ENCODE measurements at regions not wholly inside any gene's neighbourhood (a gene's known extent, or its start where the extent isn't known, plus 50 kb on each side); places are given as distances from the start of the nearest gene placed in this dataset.

- no peak overlapping the region for H3K9ac ChIP-seq (ENCODE audit: low read length)
- ChIA-PET CTCF (no interaction called here), POLR2A (interaction anchor here (0.6 kb wide), 1 partner anchor 268 kb away, joined by 6 read pairs; no protein-coding TSS in a partner anchor), RAD21 (ENCODE audit: low non-redundant PET in 1 of 2, low total read pairs in 2 of 2, uncharacterized antibody in 2 of 2, unreplicated experiment in 2 of 2) (no interaction called here)
- H3K27me3 ChIP-seq (ENCODE audit: insufficient read depth, low read length) = peaks cover 22% of the 10 kb centered on the region; the same call in 1 of the 2 replicates
- H3K27ac ChIP-seq (ENCODE audit: low read depth, low read length) = no peak overlapping the region
- no peak overlapping the region for H2AFZ ChIP-seq (ENCODE audit: low read depth, low read length, poor library complexity, severe bottlenecking)
- H3K4me1 ChIP-seq (ENCODE audit: control insufficient read depth in 1 of 2, insufficient read depth in 2 of 2, low read length in 2 of 2) = no peaks in the 10 kb centered on the region
- H3K9me2 ChIP-seq (ENCODE audit: insufficient read depth) = no peaks in the 10 kb centered on the region
- no peaks in the 10 kb centered on the region for H3K36me3 ChIP-seq (ENCODE audit: control insufficient read depth in 1 of 2, insufficient read depth in 2 of 2, low read length in 2 of 2)
- H4K20me1 ChIP-seq (ENCODE audit: insufficient read depth) = no peaks in the 10 kb centered on the region
- TF ChIP-seq ELF1 (IDR thresholded peaks at IDR 0.05; ENCODE audit: borderline replicate concordance, low read depth) = no peak
- TF ChIP-seq JUND (IDR thresholded peaks at IDR 0.05) = no peak
- TF ChIP-seq, protein P1, sequence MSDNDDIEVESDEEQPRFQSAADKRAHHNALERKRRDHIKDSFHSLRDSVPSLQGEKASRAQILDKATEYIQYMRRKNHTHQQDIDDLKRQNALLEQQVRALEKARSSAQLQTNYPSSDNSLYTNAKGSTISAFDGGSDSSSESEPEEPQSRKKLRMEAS (IDR thresholded peaks at IDR 0.05) = no peak
- no peak for TF ChIP-seq YY1 (IDR thresholded peaks at IDR 0.05; ENCODE audit: extremely low read depth, insufficient replicate concordance, low read depth, low read length)
- TF ChIP-seq, protein P2, sequence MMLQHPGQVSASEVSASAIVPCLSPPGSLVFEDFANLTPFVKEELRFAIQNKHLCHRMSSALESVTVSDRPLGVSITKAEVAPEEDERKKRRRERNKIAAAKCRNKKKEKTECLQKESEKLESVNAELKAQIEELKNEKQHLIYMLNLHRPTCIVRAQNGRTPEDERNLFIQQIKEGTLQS (IDR thresholded peaks at IDR 0.05) = no peak
- no peak for TF ChIP-seq SIN3A (IDR thresholded peaks at IDR 0.05; ENCODE audit: low read depth)
- TF ChIP-seq, protein P3, sequence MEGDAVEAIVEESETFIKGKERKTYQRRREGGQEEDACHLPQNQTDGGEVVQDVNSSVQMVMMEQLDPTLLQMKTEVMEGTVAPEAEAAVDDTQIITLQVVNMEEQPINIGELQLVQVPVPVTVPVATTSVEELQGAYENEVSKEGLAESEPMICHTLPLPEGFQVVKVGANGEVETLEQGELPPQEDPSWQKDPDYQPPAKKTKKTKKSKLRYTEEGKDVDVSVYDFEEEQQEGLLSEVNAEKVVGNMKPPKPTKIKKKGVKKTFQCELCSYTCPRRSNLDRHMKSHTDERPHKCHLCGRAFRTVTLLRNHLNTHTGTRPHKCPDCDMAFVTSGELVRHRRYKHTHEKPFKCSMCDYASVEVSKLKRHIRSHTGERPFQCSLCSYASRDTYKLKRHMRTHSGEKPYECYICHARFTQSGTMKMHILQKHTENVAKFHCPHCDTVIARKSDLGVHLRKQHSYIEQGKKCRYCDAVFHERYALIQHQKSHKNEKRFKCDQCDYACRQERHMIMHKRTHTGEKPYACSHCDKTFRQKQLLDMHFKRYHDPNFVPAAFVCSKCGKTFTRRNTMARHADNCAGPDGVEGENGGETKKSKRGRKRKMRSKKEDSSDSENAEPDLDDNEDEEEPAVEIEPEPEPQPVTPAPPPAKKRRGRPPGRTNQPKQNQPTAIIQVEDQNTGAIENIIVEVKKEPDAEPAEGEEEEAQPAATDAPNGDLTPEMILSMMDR (IDR thresholded peaks at IDR 0.05 in 2 of 3, conservative IDR thresholded peaks at IDR 0.05 in 1 of 3; ENCODE audit: borderline replicate concordance in 1 of 3, insufficient read depth in 1 of 3, low read depth in 2 of 3, low read length in 2 of 3) = no peak
- no peak for TF ChIP-seq ZNF274 (IDR thresholded peaks at IDR 0.05; ENCODE audit: low read depth, low read length)
- no peak for TF ChIP-seq POLR2A (IDR thresholded peaks at IDR 0.05; ENCODE audit: borderline replicate concordance, extremely low read depth, insufficient read depth, insufficient read length)
- H3K4me3 ChIP-seq (replicated peaks in 1 of 2; ENCODE audit: low read depth in 1 of 2, low read length in 2 of 2) = no peak overlapping the region
- ATAC-seq (no peak), DNase-seq (ENCODE audit: low read depth, low spot score) (no peak)
- H3K79me2 ChIP-seq (ENCODE audit: insufficient read depth, low read length) = no peaks in the 10 kb centered on the region
- no peaks in the 10 kb centered on the region for H3K9me3 ChIP-seq (ENCODE audit: control insufficient read depth in 1 of 2, insufficient read depth in 1 of 2, low read depth in 1 of 2, low read length in 2 of 2)
- H3K4me2 ChIP-seq (ENCODE audit: low read length) = no peak overlapping the region
- intact Hi-C loops (cut with micrococcal nuclease) = no loop called here
- no TSS peak for BruUV-seq (replicated peaks)
Observed at GRCh38 chr17:79141578-79142355, 67.1 kb downstream of the ENGASE start.
